ENCODE measurements at regions not wholly inside any gene's neighbourhood (a gene's known extent, or its start where the extent isn't known, plus 50 kb on each side); places are given as distances from the start of the nearest gene placed in this dataset.

DNA sequence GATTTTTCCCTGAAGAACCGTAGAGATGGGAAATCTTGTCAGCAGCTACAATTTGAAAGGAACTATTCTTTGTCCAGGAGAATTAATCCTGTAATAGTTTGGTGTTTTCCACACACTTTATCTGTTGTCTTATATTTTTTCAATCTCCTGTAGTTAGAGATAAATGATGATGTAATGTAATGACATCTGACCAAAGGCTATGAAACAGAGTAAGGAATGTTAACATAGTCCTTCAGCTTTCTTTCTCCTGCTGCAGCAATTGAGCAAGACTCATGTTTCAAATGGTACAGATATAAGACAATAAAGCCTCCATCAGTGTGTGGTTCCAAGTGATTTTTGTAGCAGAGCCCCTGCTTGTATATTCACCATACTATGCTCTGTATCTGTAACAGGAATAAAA, 1028.4 kb downstream of the SI start:
- Histone ChIP-seq H3K27me3 (ENCODE audit: insufficient read depth, low read length) (no peaks in the 10 kb centered on the region), H3K4me3 (ENCODE audit: low read depth, low read length, poor library complexity, severe bottlenecking) (no peak overlapping the region), H3K27ac (ENCODE audit: low read depth, low read length, poor library complexity, severe bottlenecking) (no peak overlapping the region), H3K9me2 (ENCODE audit: low read depth, low read length) (0 out of 2 replicates have a peak, but pooled peaks cover 2% of the 10 kb centered on the region), H3K9ac (ENCODE audit: low read length) (no peak overlapping the region), H3K9me3 (ENCODE audit: low read length) (no peaks in the 10 kb centered on the region), H3K4me1 (ENCODE audit: insufficient read depth, low read length, severe bottlenecking) (no peaks in the 10 kb centered on the region), H3K4me2 (ENCODE audit: low read length) (no peak overlapping the region), H3K79me2 (ENCODE audit: insufficient read depth, low read length) (no peaks in the 10 kb centered on the region), H2AFZ (ENCODE audit: low read length) (no peak overlapping the region), H3K36me3 (ENCODE audit: insufficient read depth, low read length) (no peaks in the 10 kb centered on the region), H3F3A (ENCODE audit: insufficient read depth, low read length) (no peaks in the 10 kb centered on the region), H4K20me1 (ENCODE audit: insufficient read depth, low read length) (no peaks in the 10 kb centered on the region)
- TF ChIP-seq, protein P1, sequence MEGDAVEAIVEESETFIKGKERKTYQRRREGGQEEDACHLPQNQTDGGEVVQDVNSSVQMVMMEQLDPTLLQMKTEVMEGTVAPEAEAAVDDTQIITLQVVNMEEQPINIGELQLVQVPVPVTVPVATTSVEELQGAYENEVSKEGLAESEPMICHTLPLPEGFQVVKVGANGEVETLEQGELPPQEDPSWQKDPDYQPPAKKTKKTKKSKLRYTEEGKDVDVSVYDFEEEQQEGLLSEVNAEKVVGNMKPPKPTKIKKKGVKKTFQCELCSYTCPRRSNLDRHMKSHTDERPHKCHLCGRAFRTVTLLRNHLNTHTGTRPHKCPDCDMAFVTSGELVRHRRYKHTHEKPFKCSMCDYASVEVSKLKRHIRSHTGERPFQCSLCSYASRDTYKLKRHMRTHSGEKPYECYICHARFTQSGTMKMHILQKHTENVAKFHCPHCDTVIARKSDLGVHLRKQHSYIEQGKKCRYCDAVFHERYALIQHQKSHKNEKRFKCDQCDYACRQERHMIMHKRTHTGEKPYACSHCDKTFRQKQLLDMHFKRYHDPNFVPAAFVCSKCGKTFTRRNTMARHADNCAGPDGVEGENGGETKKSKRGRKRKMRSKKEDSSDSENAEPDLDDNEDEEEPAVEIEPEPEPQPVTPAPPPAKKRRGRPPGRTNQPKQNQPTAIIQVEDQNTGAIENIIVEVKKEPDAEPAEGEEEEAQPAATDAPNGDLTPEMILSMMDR (IDR thresholded peaks at IDR 0.05; ENCODE audit: low read length) = no peak
- no peak for TF ChIP-seq EZH2 (IDR thresholded peaks at IDR 0.05; ENCODE audit: borderline replicate concordance, low read length)

DNA sequence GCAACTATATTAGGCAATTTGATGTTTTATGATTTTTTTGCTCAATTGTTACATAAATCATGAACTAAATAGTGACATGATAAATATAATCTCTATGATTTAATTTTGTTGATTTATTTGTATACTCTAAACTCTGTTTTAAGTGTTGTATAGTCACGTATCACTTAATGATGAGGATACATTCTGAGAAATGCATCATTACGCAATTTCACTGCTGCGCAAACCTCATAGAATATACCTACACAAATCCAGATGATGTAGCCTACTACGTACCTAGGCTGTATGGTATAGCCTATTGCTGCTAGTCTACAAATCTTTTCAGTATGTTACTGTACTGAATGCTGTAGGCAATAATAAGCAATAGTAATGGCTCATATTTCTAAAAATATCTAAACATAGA, 1029.8 kb downstream of the SI start:
- Histone ChIP-seq H3K4me2 (ENCODE audit: low read length) (no peak overlapping the region), H3K9me2 (ENCODE audit: low read depth, low read length) (0 out of 2 replicates have a peak, but pooled peaks cover 2% of the 10 kb centered on the region), H3K79me2 (ENCODE audit: insufficient read depth, low read length) (no peaks in the 10 kb centered on the region), H3K27ac (ENCODE audit: low read depth, low read length, poor library complexity, severe bottlenecking) (no peak overlapping the region), H3K27me3 (ENCODE audit: insufficient read depth, low read length) (no peaks in the 10 kb centered on the region), H3K4me1 (ENCODE audit: insufficient read depth, low read length, severe bottlenecking) (no peaks in the 10 kb centered on the region), H3K4me3 (ENCODE audit: low read depth, low read length, poor library complexity, severe bottlenecking) (no peak overlapping the region), H3K9me3 (ENCODE audit: low read length) (no peaks in the 10 kb centered on the region), H4K20me1 (ENCODE audit: insufficient read depth, low read length) (no peaks in the 10 kb centered on the region), H3K9ac (ENCODE audit: low read length) (no peak overlapping the region), H2AFZ (ENCODE audit: low read length) (no peak overlapping the region), H3F3A (ENCODE audit: insufficient read depth, low read length) (no peaks in the 10 kb centered on the region), H3K36me3 (ENCODE audit: insufficient read depth, low read length) (no peaks in the 10 kb centered on the region)
- TF ChIP-seq, protein P1 (IDR thresholded peaks at IDR 0.05; ENCODE audit: low read length) = no peak
- no peak for TF ChIP-seq EZH2 (IDR thresholded peaks at IDR 0.05; ENCODE audit: borderline replicate concordance, low read length)

DNA sequence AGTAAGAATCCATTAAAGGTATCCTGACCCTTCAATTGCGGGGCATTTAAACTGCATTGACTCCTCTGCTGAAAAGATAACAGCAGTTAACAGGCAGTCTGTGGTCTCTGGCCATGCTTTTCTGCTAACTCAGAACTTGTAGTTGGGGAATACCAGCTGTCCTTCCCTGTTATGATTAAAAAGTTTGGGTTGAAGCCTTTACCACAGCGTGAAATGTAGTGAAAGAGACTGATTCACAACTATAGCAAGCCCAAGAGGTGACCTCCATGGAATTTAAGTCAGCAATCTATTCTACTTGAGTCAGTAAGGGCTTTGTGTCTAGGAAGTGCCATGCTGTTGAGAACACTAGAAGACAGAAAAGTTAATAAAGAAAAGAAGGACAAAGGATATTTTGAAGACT, 1037.3 kb downstream of the SI start:
- no peak overlapping the region for H3K9ac ChIP-seq (ENCODE audit: low read length)
- no peaks in the 10 kb centered on the region for H3K4me1 ChIP-seq (ENCODE audit: insufficient read depth, low read length, severe bottlenecking)
- H3K9me3 ChIP-seq (ENCODE audit: low read length) = no peaks in the 10 kb centered on the region
- H3K79me2 ChIP-seq (ENCODE audit: insufficient read depth, low read length) = no peaks in the 10 kb centered on the region
- H3K4me2 ChIP-seq (ENCODE audit: low read length) = no peak overlapping the region
- H4K20me1 ChIP-seq (ENCODE audit: insufficient read depth, low read length) = no peaks in the 10 kb centered on the region
- H3K4me3 ChIP-seq (ENCODE audit: low read depth, low read length, poor library complexity, severe bottlenecking) = no peak overlapping the region
- no peaks in the 10 kb centered on the region for H3F3A ChIP-seq (ENCODE audit: insufficient read depth, low read length)
- H3K27me3 ChIP-seq (ENCODE audit: insufficient read depth, low read length) = no peaks in the 10 kb centered on the region
- H3K9me2 ChIP-seq (ENCODE audit: low read depth, low read length) = 0 out of 2 replicates have a peak, but pooled peaks cover 2% of the 10 kb centered on the region
- H2AFZ ChIP-seq (ENCODE audit: low read length) = no peak overlapping the region
- H3K36me3 ChIP-seq (ENCODE audit: insufficient read depth, low read length) = no peaks in the 10 kb centered on the region
- H3K27ac ChIP-seq (ENCODE audit: low read depth, low read length, poor library complexity, severe bottlenecking) = no peak overlapping the region
- TF ChIP-seq, protein P1 (IDR thresholded peaks at IDR 0.05; ENCODE audit: low read length) = no peak
- no peak for TF ChIP-seq EZH2 (IDR thresholded peaks at IDR 0.05; ENCODE audit: borderline replicate concordance, low read length)
